GM21723 (cell line): ENCODE measurements at regions not wholly inside any gene's neighbourhood (a gene's known extent, or its start where the extent isn't known, plus 50 kb on each side); places are given as distances from the start of the nearest gene placed in this dataset.

Experiments used
- ATAC-seq: cut with Tn5 transposase; IDR thresholded peaks from one replicate; pipeline ENCODE4 v1.9.1; 2021; ENCODE audit warnings: mild to moderate bottlenecking, moderate library complexity; ENCODE audit not compliant: unreplicated experiment

GRCh38 chr11:90407350-90407749, 184.5 kb upstream of the CHORDC1 start:
- ATAC-seq, result no peak

GRCh38 chr11:90392692-90393091, 169.8 kb upstream of the CHORDC1 start:
- ATAC-seq, result no peak

- ATAC-seq, result no peak
These were observed 168.9 kb upstream of the CHORDC1 start for GRCh38 chr11:90391756-90392155.

GRCh38 chr11:90380206-90380605, 157.4 kb upstream of the CHORDC1 start:
- ATAC-seq, result no peak

GRCh38 chr11:90373971-90374370, 151.1 kb upstream of the CHORDC1 start:
- ATAC-seq, result no peak

- ATAC-seq, result no peak
These were observed 141.7 kb upstream of the CHORDC1 start for GRCh38 chr11:90364527-90364926.

- ATAC-seq, result no peak
These were observed 140.9 kb upstream of the CHORDC1 start for GRCh38 chr11:90363739-90364138.

- no peak for ATAC-seq
These were observed 132.4 kb upstream of the CHORDC1 start for GRCh38 chr11:90355200-90355599.

- no peak for ATAC-seq
These were observed 126.9 kb upstream of the CHORDC1 start for GRCh38 chr11:90349731-90350130.

- no peak for ATAC-seq
These were observed 121.7 kb upstream of the CHORDC1 start for GRCh38 chr11:90344546-90344945.

GRCh38 chr11:90343673-90344072, 120.8 kb upstream of the CHORDC1 start:
- no peak for ATAC-seq

GRCh38 chr11:90341986-90342385, 119.1 kb upstream of the CHORDC1 start:
- no peak for ATAC-seq

GRCh38 chr11:90332415-90332814, 109.6 kb upstream of the CHORDC1 start:
- ATAC-seq, result no peak

GRCh38 chr11:90330632-90331031, 107.8 kb upstream of the CHORDC1 start:
- no peak for ATAC-seq

- no peak for ATAC-seq
These were observed 106.2 kb upstream of the CHORDC1 start for GRCh38 chr11:90329043-90329442.

GRCh38 chr11:90326647-90327046, 103.8 kb upstream of the CHORDC1 start:
- peak; percentile 49 for ATAC-seq

- no peak for ATAC-seq
These were observed 100.4 kb upstream of the CHORDC1 start for GRCh38 chr11:90323289-90323688.

- no peak for ATAC-seq
These were observed 98.2 kb upstream of the CHORDC1 start for GRCh38 chr11:90321018-90321417.

- no peak for ATAC-seq
These were observed 95.8 kb upstream of the CHORDC1 start for GRCh38 chr11:90318651-90319050.

- no peak for ATAC-seq
These were observed 87.4 kb upstream of the CHORDC1 start for GRCh38 chr11:90310210-90310609.

- no peak for ATAC-seq
These were observed 86.8 kb upstream of the CHORDC1 start for GRCh38 chr11:90309693-90310092.

- ATAC-seq, result no peak
These were observed 71.7 kb upstream of the CHORDC1 start for GRCh38 chr11:90294526-90294925.

GRCh38 chr11:90294091-90294490, 71.2 kb upstream of the CHORDC1 start:
- no peak for ATAC-seq
